Activated CD8-positive, alpha-beta memory T cell treated with anti-CD3 and anti-CD28 coated beads, Interleukin-2, amount 50 U/mL, for 1 hour (primary cell): ENCODE measurements at regions not wholly inside any gene's neighbourhood (a gene's known extent, or its start where the extent isn't known, plus 50 kb on each side); places are given as distances from the start of the nearest gene placed in this dataset.

Experiments
- DNase-seq: peaks from one replicate; pipeline ENCODE4 v3.0.0-alpha.2; 2020; ENCODE audit errors: extremely low read depth

DNA sequence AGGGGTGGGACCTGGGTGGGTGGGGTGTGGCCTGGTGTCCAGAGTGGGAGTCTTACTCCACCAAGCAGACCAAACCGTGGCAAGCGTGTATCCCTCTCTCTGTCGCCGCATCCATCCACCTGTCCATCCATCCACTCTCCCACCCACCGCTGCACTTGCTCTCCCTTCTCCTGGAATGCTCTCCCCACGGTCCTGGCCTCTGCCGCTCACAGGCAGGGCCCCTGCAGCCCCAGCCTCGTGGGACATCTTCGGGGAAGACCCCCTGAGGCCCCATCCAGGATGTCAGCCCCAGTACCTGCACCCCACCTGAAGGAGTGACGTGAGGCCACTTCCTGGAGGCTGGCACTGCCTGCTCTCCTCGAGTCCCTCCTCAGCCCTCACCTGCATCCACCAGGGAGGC is 189.5 kb upstream of the GSE1 start:
- no peak for DNase-seq

- no peak for DNase-seq
Observed at GRCh38 chr16:85424260-85425073, 188.7 kb upstream of the GSE1 start.

DNA sequence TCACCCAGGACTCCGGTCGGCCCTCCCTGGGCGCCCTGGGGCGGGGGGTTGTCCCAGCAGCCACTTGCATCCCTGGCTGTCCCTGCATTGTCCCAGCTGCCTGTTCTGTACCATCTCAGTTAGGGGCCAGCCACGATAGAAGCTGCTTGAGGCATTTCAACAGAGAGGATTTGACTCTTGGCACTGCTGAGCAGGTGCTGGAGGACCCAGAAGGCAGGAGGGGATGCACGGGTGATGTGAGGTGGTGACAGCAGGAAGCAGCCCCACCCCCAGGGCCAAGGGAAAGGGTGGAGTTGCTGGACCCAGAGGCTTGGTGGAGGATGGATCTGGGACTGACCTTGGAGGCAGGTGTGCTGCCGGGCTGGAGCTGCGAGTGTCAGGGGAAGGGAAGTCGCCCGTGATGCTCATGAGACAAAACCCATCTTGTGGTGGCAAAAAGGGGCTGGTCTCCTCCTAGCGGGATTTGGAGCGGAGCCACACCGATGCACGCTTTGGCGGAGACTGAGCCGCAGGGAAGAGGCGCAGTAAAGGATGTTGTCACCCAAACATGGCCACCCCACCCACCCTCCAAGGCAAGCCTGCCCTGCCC is 188.0 kb upstream of the GSE1 start:
- DNase-seq = no peak

- no peak for DNase-seq
Observed at GRCh38 chr16:85426806-85427205, 186.3 kb upstream of the GSE1 start.

DNA sequence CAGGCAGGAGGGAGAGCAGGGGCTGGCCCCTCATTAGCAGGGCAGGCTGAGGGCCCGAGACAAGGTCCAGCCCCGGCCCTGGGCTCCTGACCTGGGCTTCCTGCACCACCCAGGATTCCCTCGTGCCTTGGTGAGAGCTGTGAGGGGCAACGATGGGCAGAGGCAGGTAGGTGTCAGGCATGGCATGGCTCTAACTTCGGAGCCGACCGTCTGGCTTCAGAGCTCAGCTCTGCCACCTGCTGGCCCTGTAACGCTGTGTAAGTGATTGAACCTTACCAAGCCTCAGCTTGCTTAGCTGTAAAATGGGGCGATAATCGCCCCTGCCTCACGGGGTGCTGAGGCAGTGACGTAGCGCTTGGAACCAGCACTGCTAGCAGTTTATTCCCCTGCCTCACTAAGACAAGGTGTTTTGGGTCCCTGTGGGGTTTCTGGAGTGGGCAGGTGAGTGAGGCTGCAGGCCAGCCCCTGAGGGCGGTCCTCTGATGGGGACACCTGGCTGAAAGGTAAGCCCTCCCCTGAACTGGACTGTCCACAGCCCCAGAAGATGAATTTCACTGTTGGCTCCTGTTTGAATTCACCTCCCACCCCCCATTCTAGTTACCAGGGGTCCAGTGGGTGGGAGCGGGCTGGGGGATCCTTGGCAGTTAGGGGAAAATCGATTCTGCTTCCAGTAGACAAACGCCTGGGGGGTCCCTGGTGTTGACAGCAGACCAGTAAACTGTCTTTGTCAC is 184.8 kb upstream of the GSE1 start:
- DNase-seq = no peak

GRCh38 chr16:85428899-85429775 is 184.0 kb upstream of the GSE1 start:
- no peak for DNase-seq

- no peak for DNase-seq
Observed at GRCh38 chr16:85429776-85430522, 183.2 kb upstream of the GSE1 start.

DNA sequence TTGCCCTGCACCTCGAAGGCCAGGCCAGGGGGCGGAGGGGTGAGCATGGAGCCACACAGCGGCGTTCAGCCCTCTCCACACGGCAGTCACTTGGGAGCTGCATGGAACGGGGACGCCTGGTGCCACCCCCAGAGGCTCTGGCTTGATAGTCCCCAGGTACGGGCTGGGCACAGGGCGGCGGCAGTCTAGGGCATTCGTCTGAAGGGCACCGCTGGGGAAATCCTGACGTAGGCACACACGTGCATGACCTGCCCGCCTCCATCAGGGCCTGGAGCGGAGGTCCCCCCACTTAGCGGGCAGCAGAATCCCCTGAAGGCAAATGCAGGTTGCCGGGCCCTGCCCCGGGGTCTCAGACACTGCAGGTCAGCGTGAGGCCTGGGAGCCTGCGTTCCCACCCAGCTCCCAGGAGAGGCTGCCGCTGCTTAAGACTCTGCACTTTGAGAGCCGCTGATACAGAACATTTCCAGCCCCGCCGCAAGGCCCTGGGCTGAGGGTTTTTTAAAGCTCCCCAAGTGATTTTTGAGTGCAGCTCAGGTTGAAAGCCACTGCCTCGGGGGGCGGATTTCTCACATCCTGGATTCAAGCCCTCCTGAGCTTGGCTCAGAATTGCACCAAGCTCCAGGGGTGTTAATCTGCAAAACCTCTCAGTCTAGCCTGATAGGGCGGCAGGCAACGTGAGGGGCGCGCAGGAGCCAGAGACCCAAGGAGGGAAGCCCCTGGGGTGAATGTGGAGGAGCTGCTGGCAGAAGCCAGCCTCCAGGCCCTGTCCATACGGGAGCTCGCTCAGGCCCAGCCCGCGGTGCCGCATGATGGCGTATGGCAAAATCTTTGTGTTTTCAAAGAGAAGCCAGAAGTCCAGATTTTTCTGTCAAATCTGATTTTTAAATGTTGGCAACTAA is 182.3 kb upstream of the GSE1 start:
- DNase-seq = no peak

DNA sequence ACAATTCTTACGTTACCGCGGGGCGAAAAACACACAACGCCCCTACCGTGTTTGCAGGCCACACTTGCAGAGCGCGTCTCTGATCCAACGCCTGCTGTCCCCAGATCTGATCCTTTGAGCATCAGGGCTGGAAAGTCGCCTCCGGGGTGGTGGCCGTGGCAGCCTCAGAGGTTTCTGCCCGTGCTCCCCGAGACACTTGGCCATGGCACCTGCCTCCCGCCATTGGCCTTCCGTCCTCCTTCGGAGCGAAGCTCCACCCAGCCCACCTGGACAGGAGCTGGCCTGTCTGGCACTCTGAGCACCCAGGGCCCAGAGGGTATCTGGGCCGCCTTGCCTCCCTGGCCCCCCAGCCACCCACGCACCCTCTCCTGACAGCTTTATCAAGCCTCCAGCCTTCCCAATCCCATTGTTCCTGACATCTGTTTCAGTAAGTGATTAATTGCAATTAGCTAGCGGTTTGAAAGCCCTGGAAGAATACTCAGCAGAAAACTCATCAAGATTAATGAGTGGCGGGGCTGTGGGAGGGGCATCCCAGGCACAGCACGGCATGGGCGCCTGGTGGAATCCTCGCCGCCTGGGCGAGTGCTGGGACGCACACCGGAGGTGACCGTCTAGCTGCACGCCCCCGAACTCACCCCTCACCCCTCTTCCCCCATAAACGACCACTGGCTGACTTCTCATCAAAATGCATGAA is 181.5 kb upstream of the GSE1 start:
- DNase-seq = no peak

DNA sequence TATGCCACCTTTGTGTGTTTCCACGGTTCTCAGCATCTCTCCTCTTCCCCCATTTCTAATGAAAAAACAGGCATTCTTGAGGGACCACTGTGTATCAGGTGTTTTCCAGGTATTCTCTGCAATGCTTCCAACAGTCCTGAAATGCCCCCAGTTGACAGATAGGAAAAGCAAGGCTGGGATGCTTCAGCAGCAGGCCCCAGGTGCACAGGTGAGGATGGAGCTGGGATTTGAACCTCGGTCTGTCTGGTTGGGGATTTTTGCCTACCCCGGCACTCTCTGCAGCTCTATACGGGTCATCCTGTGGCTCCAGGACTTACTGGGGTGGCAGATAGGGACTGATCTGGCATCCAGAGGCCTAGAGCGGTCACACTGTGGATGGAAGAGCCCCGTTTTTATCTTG is 180.5 kb upstream of the GSE1 start:
- DNase-seq = no peak

GRCh38 chr16:85433477-85433876 is 179.6 kb upstream of the GSE1 start:
- no peak for DNase-seq

- DNase-seq = no peak
Observed at GRCh38 chr16:85435286-85435685, 177.8 kb upstream of the GSE1 start.

GRCh38 chr16:85435700-85436099 is 177.4 kb upstream of the GSE1 start:
- no peak for DNase-seq

GRCh38 chr16:85436207-85436606 is 176.9 kb upstream of the GSE1 start:
- DNase-seq = no peak

DNA sequence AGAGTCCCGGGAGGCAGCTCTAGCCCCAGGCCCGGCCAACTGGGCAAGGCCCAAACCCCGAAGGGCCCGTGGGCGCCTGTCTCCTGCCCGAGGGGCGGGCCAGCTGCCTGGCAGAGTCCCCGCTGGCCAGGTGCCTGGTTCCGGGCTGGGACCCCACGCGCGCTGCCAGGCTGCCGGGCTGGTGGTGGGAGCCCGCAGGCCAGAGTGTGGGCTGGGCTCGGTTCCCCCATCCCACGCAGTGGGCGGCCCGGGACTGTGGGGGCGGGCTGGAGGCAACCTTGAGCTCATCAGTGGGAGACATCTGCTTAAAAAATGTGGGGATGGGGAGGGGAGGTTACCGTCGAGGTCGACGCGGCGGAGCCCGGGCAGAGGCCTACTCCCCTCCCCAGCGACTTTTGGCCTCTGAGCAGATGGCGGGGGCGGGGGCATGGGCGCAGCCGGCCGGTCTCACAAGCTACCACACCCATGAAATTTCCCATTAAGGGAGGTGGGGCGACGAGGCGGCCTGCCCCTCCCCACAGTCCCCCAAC is 176.4 kb upstream of the GSE1 start:
- no peak for DNase-seq

DNA sequence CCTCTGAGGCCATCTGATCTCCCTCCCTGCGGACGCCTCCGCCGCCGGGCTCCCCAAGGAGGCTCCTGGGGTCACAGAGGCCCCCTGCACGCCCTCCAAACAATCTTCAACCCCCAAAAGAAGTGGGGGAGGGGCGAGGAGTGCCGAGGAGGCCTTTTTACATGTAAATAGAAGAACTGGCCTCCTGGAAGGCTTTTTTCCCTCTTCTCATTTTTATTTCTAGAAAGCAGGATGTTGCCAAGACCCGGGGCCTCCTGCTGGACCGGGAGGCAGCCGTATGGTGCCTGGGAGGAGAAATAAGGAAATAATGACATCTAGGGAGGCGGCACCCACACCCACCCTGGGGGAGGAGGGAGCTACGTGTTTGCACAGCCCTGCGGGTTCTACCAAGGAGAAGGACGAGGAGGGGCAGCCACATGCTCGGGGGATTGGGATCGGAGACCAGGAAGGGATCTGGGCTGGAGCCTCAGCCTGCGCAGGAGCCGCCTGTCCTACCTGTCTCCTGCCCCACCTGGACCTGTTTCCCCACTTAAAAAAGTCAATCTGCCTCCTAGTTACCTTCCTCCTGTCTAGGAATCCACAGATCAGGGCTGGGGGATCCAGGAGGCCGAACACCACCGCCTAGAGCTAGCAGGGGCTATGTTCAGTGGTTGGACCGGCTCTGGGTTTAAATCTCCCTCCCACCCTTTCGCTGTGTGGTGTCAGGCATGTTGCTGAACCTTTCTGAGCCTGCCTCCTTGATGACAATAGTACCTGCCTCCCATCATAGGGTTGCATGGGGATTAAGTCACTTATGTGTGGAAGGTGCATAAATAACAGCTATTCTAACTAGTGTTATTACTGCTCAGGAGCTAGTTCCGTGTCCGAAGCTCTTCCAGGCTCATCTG is 175.7 kb upstream of the GSE1 start:
- no peak for DNase-seq

DNA sequence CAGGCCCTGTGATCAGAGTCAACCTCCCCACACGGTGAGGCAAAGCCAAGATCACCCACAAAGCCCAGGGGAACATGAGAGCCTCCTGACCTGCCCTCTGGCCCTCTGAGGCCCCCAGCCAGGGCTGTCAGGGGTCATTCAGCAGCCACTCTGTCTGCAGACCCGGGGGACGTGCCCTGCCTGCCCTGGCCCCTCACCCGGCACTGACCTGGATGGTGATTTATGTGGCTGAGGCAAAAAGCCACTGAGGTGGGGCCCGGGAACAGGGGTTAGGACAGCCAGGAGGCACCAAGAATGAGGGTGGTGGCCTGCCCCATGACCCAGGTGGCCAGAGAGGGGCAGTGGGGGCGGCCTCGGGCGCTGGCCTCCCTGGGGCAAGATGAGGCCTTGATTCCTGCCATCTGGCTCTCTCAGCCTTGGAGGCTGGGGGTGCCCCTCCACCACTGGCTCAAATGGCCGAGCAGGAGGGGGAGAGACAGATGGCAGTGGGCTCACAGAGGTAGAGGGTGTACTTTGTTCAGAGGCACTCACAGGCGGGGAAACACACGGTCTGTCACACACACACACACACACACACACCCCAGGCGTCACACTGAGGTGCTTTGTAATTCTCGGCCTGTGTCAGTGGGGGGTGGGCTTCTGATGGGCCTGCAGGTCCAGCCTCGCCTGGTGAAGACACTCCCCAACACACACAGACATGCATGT is 174.0 kb upstream of the GSE1 start:
- DNase-seq = no peak

DNA sequence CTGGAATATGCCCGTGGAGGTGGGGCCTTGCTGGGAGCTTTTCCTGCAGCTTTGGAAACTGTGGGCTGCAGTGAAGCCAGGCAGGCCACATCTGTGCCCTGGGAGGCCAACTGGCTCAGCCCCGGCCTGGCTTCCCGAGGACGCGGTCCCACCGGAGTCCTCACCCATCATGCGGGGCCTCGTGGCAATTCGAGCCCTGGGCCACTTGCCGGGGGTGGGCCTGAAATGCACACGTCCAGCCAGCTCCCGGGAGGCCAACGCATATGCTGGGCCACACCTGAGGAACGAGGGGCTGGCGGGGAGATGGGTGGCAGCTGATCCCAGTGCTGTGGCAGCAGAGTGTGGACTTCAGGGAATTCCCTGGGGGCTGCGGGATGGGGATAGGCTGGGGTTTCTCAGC is 172.4 kb upstream of the GSE1 start:
- DNase-seq = no peak
